ENCODE measurements at regions not wholly inside any gene's neighbourhood (a gene's known extent, or its start where the extent isn't known, plus 50 kb on each side); places are given as distances from the start of the nearest gene placed in this dataset.

- Histone ChIP-seq H3K27ac (ENCODE audit: low read depth in 1 of 2, low read length in 1 of 2) (no peak overlapping the region), H3K27me3 (ENCODE audit: control insufficient read depth in 3 of 3, insufficient read depth in 3 of 3, low read length in 2 of 3) (no peaks in the 10 kb centered on the region), H3K9ac (ENCODE audit: insufficient read depth in 1 of 2, low read length in 2 of 2) (no peak overlapping the region), H3K4me3 (no peak overlapping the region), H3K36me3 (ENCODE audit: control insufficient read depth in 4 of 4, insufficient read depth in 4 of 4, low read length in 4 of 4) (no peaks in the 10 kb centered on the region), H3K9me3 (ENCODE audit: control insufficient read depth in 4 of 4, insufficient read depth in 3 of 4, low read length in 3 of 4) (no peaks in the 10 kb centered on the region), H3K4me1 (ENCODE audit: control insufficient read depth in 5 of 5, insufficient read depth in 5 of 5, low read length in 5 of 5) (peaks cover 0 to 81% (median 40%) of the 10 kb centered on the region in 5 donors)
- DNase-seq (peak; percentile 65 to 93 (median 93)), ATAC-seq (ENCODE audit: insufficient read depth, low FRiP score) (peak; percentile 12)
- 51 to 64% methylated on average over 5 of the region's 5 CpGs for WGBS, 2 donors
- no peak for TF ChIP-seq CTCF (IDR thresholded peaks at IDR 0.05; ENCODE audit: control extremely low read depth, extremely low read depth)
These were observed 221.2 kb downstream of the TMEM167A start for GRCh38 chr5:82855893-82856550.

DNA sequence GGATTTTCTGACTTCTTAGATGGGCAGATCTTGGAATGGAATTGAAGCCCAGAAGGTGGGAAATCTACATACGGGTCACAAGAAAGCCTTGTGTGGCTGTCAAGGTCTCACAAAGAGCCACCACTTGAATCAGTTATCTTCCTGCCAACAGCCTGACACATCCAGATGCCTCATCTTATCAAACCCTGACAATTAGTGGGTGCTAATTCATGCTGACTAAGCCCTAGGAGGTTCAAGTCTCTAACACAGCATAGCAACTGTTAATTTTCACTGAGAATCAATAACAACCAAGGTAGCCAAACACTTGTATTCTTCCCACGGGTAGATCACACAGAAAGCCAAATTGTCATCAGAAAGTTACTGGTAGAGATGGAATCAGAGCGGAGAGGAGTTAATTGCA is 222.2 kb downstream of the TMEM167A start:
- no peak for ATAC-seq (ENCODE audit: insufficient read depth, low FRiP score)
- peak in 1 of 3 donors; percentile 16 for DNase-seq
- H3K9me3 ChIP-seq (ENCODE audit: control insufficient read depth in 4 of 4, insufficient read depth in 3 of 4, low read length in 3 of 4) = no peaks in the 10 kb centered on the region
- H3K4me1 ChIP-seq (ENCODE audit: control insufficient read depth in 5 of 5, insufficient read depth in 5 of 5, low read length in 5 of 5) = peaks cover 0 to 82% (median 42%) of the 10 kb centered on the region in 5 donors
- H3K27ac ChIP-seq (ENCODE audit: low read depth in 1 of 2, low read length in 1 of 2) = no peak overlapping the region
- H3K36me3 ChIP-seq (ENCODE audit: control insufficient read depth in 4 of 4, insufficient read depth in 4 of 4, low read length in 4 of 4) = no peaks in the 10 kb centered on the region
- 83 to 88% methylated on average over 3 of the region's 3 CpGs for WGBS, 2 donors
- H3K27me3 ChIP-seq (ENCODE audit: control insufficient read depth in 3 of 3, insufficient read depth in 3 of 3, low read length in 2 of 3) = no peaks in the 10 kb centered on the region
- no peak overlapping the region for H3K4me3 ChIP-seq
- no peak overlapping the region for H3K9ac ChIP-seq (ENCODE audit: insufficient read depth in 1 of 2, low read length in 2 of 2)
- TF ChIP-seq CTCF (IDR thresholded peaks at IDR 0.05; ENCODE audit: control extremely low read depth, extremely low read depth) = no peak

GRCh38 chr5:82851471-82851870 is 225.7 kb downstream of the TMEM167A start:
- no peak for TF ChIP-seq CTCF (IDR thresholded peaks at IDR 0.05; ENCODE audit: control extremely low read depth, extremely low read depth)
- Histone ChIP-seq H3K27me3 (ENCODE audit: control insufficient read depth in 3 of 3, insufficient read depth in 3 of 3, low read length in 2 of 3) (no peaks in the 10 kb centered on the region), H3K4me3 (no peak overlapping the region), H3K4me1 (ENCODE audit: control insufficient read depth in 5 of 5, insufficient read depth in 5 of 5, low read length in 5 of 5) (peaks cover 0 to 60% (median 25%) of the 10 kb centered on the region in 5 donors), H3K27ac (ENCODE audit: low read depth in 1 of 2, low read length in 1 of 2) (no peak overlapping the region), H3K9ac (ENCODE audit: insufficient read depth in 1 of 2, low read length in 2 of 2) (no peak overlapping the region), H3K9me3 (ENCODE audit: control insufficient read depth in 4 of 4, insufficient read depth in 3 of 4, low read length in 3 of 4) (no peaks in the 10 kb centered on the region), H3K36me3 (ENCODE audit: control insufficient read depth in 4 of 4, insufficient read depth in 4 of 4, low read length in 4 of 4) (no peaks in the 10 kb centered on the region)
- 78 to 83% methylated on average over 3 of the region's 3 CpGs for WGBS, 2 donors
- DNase-seq = peak; percentile 63 to 91 (median 90)
- ATAC-seq (ENCODE audit: insufficient read depth, low FRiP score) = no peak

- Histone ChIP-seq H3K27ac (ENCODE audit: low read depth in 1 of 2, low read length in 1 of 2) (no peak overlapping the region), H3K27me3 (ENCODE audit: control insufficient read depth in 3 of 3, insufficient read depth in 3 of 3, low read length in 2 of 3) (no peaks in the 10 kb centered on the region), H3K4me3 (no peak overlapping the region), H3K4me1 (ENCODE audit: control insufficient read depth in 5 of 5, insufficient read depth in 5 of 5, low read length in 5 of 5) (peaks cover 0 to 49% (median 19%) of the 10 kb centered on the region in 5 donors), H3K36me3 (ENCODE audit: control insufficient read depth in 4 of 4, insufficient read depth in 4 of 4, low read length in 4 of 4) (no peaks in the 10 kb centered on the region), H3K9me3 (ENCODE audit: control insufficient read depth in 4 of 4, insufficient read depth in 3 of 4, low read length in 3 of 4) (no peaks in the 10 kb centered on the region), H3K9ac (ENCODE audit: insufficient read depth in 1 of 2, low read length in 2 of 2) (peak overlapping the region in 1 of 2 donors; percentile 34)
- TF ChIP-seq CTCF (IDR thresholded peaks at IDR 0.05; ENCODE audit: control extremely low read depth, extremely low read depth) = no peak
- DNase-seq (peak; percentile 86 to 98 (median 98)), ATAC-seq (ENCODE audit: insufficient read depth, low FRiP score) (no peak)
- WGBS, 2 donors = 94 to 95% methylated on average over 2 of the region's 2 CpGs
These were observed 226.8 kb downstream of the TMEM167A start for GRCh38 chr5:82850393-82850792.
